Peyer's patch (tissue), 4 donors: ENCODE measurements at regions not wholly inside any gene's neighbourhood (a gene's known extent, or its start where the extent isn't known, plus 50 kb on each side); places are given as distances from the start of the nearest gene placed in this dataset.

Source experiments
- CTCF ChIP-seq, 6 experiments: fragments of 450-650 bp in 4 of 6; fragments of 200-600 bp in 2 of 6; sonication (generic) in 1 of 6; IDR thresholded peaks; one replicate each; pipeline ENCODE4 v1.5.1; 2017 to 2019; ENCODE audit warnings: antibody characterized with exemption in 6 of 6, mild to moderate bottlenecking in 3 of 6, moderate library complexity in 1 of 6
- POLR2A ChIP-seq, 2 donors: fragments of 450-650 bp; IDR thresholded peaks; one replicate each; pipeline ENCODE4 v1.5.1; 2017; ENCODE audit warnings: antibody characterized with exemption in 2 of 2, mild to moderate bottlenecking in 2 of 2, moderate library complexity in 2 of 2

DNA sequence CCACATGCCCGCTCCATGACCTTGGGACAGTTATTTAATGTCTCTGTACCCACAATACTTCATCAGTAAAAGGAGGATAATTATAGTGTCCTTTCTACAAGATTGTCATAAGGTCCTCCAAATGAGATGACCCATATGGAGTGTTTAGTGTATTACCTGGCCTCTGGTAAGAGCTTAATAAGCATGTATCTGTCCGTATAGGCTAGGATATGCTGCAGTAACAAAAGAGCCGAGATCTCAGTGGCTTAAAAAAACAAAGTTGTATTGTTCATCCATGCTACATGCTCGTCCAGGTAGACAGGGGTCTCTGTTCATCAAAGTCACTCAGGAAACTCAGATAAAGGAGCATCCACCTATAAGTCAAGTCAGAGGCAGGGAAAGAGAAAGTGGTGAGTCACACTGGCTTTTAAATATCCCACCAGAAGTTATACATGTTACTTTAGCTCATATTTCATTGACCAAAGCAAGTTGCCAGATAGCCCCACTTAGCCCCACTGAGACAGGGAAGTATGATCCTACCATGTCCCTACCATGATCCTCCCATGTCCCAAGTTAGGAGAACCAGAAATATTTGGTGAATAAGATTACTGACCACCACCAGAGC is 53.0 kb upstream of the KAZN start:
- TF ChIP-seq POLR2A (IDR thresholded peaks at IDR 0.05) = no peak
- TF ChIP-seq CTCF (IDR thresholded peaks at IDR 0.05) = no peak
